ENCODE measurements at regions not wholly inside any gene's neighbourhood (a gene's known extent, or its start where the extent isn't known, plus 50 kb on each side); places are given as distances from the start of the nearest gene placed in this dataset.

GRCh38 chr16:59214455-59214854, 480.3 kb upstream of the GOT2 start:
- no peak for TF ChIP-seq POLR2A (IDR thresholded peaks at IDR 0.05)
- TF ChIP-seq CTCF (IDR thresholded peaks at IDR 0.05 in 8 of 11, conservative IDR thresholded peaks at IDR 0.05 in 3 of 11) = no peak
- no peak for TF ChIP-seq POLR2AphosphoS5 (IDR thresholded peaks at IDR 0.05)
